Heart left ventricle (tissue), 16 donors: ENCODE measurements at regions not wholly inside any gene's neighbourhood (a gene's known extent, or its start where the extent isn't known, plus 50 kb on each side); places are given as distances from the start of the nearest gene placed in this dataset.

Experiments
- ATAC-seq, 4 donors: fragments of 200-7000 bp; cut with Tn5 transposase; one replicate each; pipeline ENCODE4 v1.9.1; 2020 to 2022; ENCODE audit warnings: moderate library complexity in 4 of 4, mild to moderate bottlenecking in 3 of 4, moderate number of reproducible peaks in 1 of 4
- DNase-seq, 5 donors: peaks; one replicate each; pipeline ENCODE4 v3.0.0-alpha.2; 2020
- H3K27ac ChIP-seq, 12 donors: fragments of 200-600 bp; sonication (generic) in 4 of 12; one replicate each; pipeline versions ENCODE4 v1.5.0 to v1.8.0; 2016 to 2022; ENCODE audit warnings: mild to moderate bottlenecking in 2 of 12
- H3K27me3 ChIP-seq, 9 donors: fragments of 200-600 bp; sonication (generic) in 2 of 9; one replicate each; pipeline versions ENCODE4 v1.5.1 to v1.8.0; 2016 to 2022; ENCODE audit warnings: mild to moderate bottlenecking in 3 of 9
- H3K36me3 ChIP-seq, 9 donors: fragments of 200-600 bp; sonication (generic) in 2 of 9; one replicate each; pipeline versions ENCODE4 v1.5.0 to v1.8.0; 2018 to 2022; ENCODE audit warnings: mild to moderate bottlenecking in 2 of 9
- H3K4me1 ChIP-seq, 12 donors: fragments of 200-600 bp; sonication (generic) in 4 of 12; one replicate each; pipeline versions ENCODE4 v1.5.0 to v1.8.0; 2016 to 2022; ENCODE audit warnings: mild to moderate bottlenecking in 3 of 12
- H3K4me3 ChIP-seq, 12 donors: fragments of 200-600 bp; sonication (generic) in 4 of 12; one replicate each; pipeline versions ENCODE4 v1.5.0 to v1.8.0; 2017 to 2022; ENCODE audit warnings: mild to moderate bottlenecking in 9 of 12, moderate library complexity in 4 of 12
- H3K9me3 ChIP-seq, 12 donors: fragments of 200-600 bp; sonication (generic) in 4 of 12; one replicate each; pipeline versions ENCODE4 v1.5.0 to v1.8.0; 2016 to 2022; ENCODE audit warnings: mild to moderate bottlenecking in 1 of 12
- CTCF ChIP-seq, 12 donors: fragments of 200-600 bp; sonication (generic) in 4 of 12; IDR thresholded peaks; one replicate each; pipeline versions ENCODE4 v1.5.0 to v1.8.0; 2018 to 2022; ENCODE audit warnings: antibody characterized with exemption in 12 of 12, mild to moderate bottlenecking in 5 of 12
- POLR2A ChIP-seq, 2 donors: fragments of 450-650 bp; IDR thresholded peaks; one replicate each; pipeline ENCODE4 v1.6.1; 2017; ENCODE audit warnings: antibody characterized with exemption in 2 of 2, mild to moderate bottlenecking in 2 of 2, moderate library complexity in 2 of 2
- WGBS, 4 donors: extraction: QIAGEN DNeasy Blood & Tissue Kit in 2 of 4; methylation state at CpG; one replicate each; pipeline versions ENCODE4 v1.1.5 to v1.1.7; 2013 to 2018; 5-methylcytosine and 5-hydroxymethylcytosine counted together
- intact Hi-C, 10 donors: fragments of 100-400 bp; cut with DNase I; formaldehyde crosslinking; loops; one replicate each; pipeline versions ENCODE4 v1.11.1 to v1.14.2; 2022
- donor health status: ischemic (EF 13 %, LVEDD 7.1; RV severe dilation, severe dysfunction).
- donor health status: healthy with polysubstance abuse.
- donor health status: DM: no; HTN: yes; CAD: no.
- donor health status: DM: no; HTN: no; CAD: no.
- donor health status: ischemic (EF 25% LVEDD 6.9; RV normal size, moderate dysfunction).
- donor health status: ischemic (EF 25% LVEDD 5.7; RV mildly dilated, moderate dysfunction).
- donor health status: healthy.
- donor health status: DM: yes; HTN: yes; CAD: no.
- donor health status: ischemic (EF 35%, LVEDD 5.7; RV mildly dilated, moderate dysfunction).
- donor health status: nonischemic (EF 11% LVEDD 7.7; RV severe dilation, severe dysfunction).
- donor health status: DM: yes; HTN: yes; CAD: no.
- donor health status: PGD.
- donor health status: ischemic (EF 29% LVEDD 5.4; RV normal size, mild dysfunction).
- donor health status: nonischemic (EF 23%, LVEDD 6.1; RV moderate dilation, normal function).

GRCh38 chr10:78288663-78289062 lies 255.0 kb downstream of the RPS24 start:
- H3K27ac ChIP-seq: no peak overlapping the region
- no peak for TF ChIP-seq CTCF (IDR thresholded peaks at IDR 0.05)
- TF ChIP-seq POLR2A (IDR thresholded peaks at IDR 0.05): no peak
- H3K27me3 ChIP-seq: no peaks in the 10 kb centered on the region
- intact Hi-C loops: no loop called here
- DNase-seq (no peak), ATAC-seq (no peak)
- H3K4me3 ChIP-seq: no peak overlapping the region
- H3K4me1 ChIP-seq: no peaks in the 10 kb centered on the region
- H3K9me3 ChIP-seq: no peaks in the 10 kb centered on the region
- WGBS, 4 donors: 85 to 97% (median 87%) methylated on average over 3 of the region's 3 CpGs
- H3K36me3 ChIP-seq: no peaks in the 10 kb centered on the region

GRCh38 chr10:78290131-78290750 lies 256.6 kb downstream of the RPS24 start:
- DNase-seq (no peak), ATAC-seq (no peak)
- 71 to 84% (median 84%) methylated on average over 11 of the region's 11 CpGs for WGBS, 4 donors
- Histone ChIP-seq H3K36me3 (no peaks in the 10 kb centered on the region), H3K9me3 (no peaks in the 10 kb centered on the region), H3K27ac (no peak overlapping the region), H3K27me3 (no peaks in the 10 kb centered on the region), H3K4me1 (peaks cover 0 to 5% (median 0%) of the 10 kb centered on the region in 12 donors), H3K4me3 (no peak overlapping the region)
- intact Hi-C loops: loop anchor here in 1 of 10 donors (10.0 kb wide), 2 partner anchors 245 to 365 kb away; no protein-coding TSS in a partner anchor
- no peak for TF ChIP-seq CTCF (IDR thresholded peaks at IDR 0.05)
- no peak for TF ChIP-seq POLR2A (IDR thresholded peaks at IDR 0.05)

- no peak for TF ChIP-seq CTCF (IDR thresholded peaks at IDR 0.05)
- TF ChIP-seq POLR2A (IDR thresholded peaks at IDR 0.05): no peak
- H3K36me3 ChIP-seq: no peaks in the 10 kb centered on the region
- peaks cover 0 to 5% (median 0%) of the 10 kb centered on the region in 12 donors for H3K4me1 ChIP-seq
- DNase-seq (no peak), ATAC-seq (no peak)
- H3K27ac ChIP-seq: no peak overlapping the region
- H3K4me3 ChIP-seq: no peak overlapping the region
- H3K9me3 ChIP-seq: no peaks in the 10 kb centered on the region
- intact Hi-C loops: loop anchor here in 1 of 10 donors (10.0 kb wide), 2 partner anchors 247 to 363 kb away; no protein-coding TSS in a partner anchor
- WGBS, 4 donors: 91 to 98% (median 92%) methylated on average over 2 of the region's 2 CpGs
- H3K27me3 ChIP-seq: no peaks in the 10 kb centered on the region
These were observed 258.1 kb downstream of the RPS24 start for GRCh38 chr10:78291722-78292121.

GRCh38 chr10:78292250-78292981 lies 258.8 kb downstream of the RPS24 start:
- ATAC-seq: no peak
- no peaks in the 10 kb centered on the region for H3K9me3 ChIP-seq
- no peak overlapping the region for H3K27ac ChIP-seq
- no peak overlapping the region for H3K4me3 ChIP-seq
- 79 to 83% (median 81%) methylated on average over 10 of the region's 10 CpGs for WGBS, 4 donors
- intact Hi-C loops: loop anchor here in 1 of 10 donors (10.0 kb wide), 2 partner anchors 248 to 362 kb away; no protein-coding TSS in a partner anchor
- peaks cover 0 to 5% (median 0%) of the 10 kb centered on the region in 12 donors for H3K4me1 ChIP-seq
- DNase-seq: no peak
- TF ChIP-seq POLR2A (IDR thresholded peaks at IDR 0.05) (no peak), CTCF (IDR thresholded peaks at IDR 0.05) (no peak)
- no peaks in the 10 kb centered on the region for H3K36me3 ChIP-seq
- no peaks in the 10 kb centered on the region for H3K27me3 ChIP-seq
